ENCODE measurements at regions not wholly inside any gene's neighbourhood (a gene's known extent, or its start where the extent isn't known, plus 50 kb on each side); places are given as distances from the start of the nearest gene placed in this dataset.

DNA sequence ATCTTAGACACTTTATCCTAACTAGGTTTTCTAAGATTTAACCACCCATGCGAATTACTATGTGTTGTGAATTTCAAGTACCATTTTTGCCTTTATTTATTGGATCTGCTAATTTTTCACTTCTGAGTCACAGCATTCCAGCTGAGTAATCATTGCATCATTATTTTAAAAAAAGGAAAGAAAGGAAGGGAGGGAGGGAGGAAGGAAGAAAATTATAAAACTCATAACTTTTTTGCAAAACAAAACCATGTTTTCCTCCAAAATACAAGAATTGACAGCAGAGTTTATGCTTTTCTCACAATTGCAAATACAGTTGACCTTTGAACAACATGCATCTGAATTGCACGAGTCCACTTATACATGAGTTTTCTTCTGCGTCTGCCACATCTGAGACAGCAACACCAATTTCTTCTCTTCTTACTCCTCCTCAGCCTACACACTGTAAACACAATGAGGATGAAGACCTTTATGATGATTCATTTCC is 651.4 kb upstream of the NECTIN3 start:
- TF ChIP-seq CTCF (conservative IDR thresholded peaks at IDR 0.05) (no peak), ZFX (IDR thresholded peaks at IDR 0.05) (no peak)
